ENCODE measurements at regions not wholly inside any gene's neighbourhood (a gene's known extent, or its start where the extent isn't known, plus 50 kb on each side); places are given as distances from the start of the nearest gene placed in this dataset.
A peak's percentile ranks its signal among the peaks of the same experiment; 100 is the strongest.

DNA sequence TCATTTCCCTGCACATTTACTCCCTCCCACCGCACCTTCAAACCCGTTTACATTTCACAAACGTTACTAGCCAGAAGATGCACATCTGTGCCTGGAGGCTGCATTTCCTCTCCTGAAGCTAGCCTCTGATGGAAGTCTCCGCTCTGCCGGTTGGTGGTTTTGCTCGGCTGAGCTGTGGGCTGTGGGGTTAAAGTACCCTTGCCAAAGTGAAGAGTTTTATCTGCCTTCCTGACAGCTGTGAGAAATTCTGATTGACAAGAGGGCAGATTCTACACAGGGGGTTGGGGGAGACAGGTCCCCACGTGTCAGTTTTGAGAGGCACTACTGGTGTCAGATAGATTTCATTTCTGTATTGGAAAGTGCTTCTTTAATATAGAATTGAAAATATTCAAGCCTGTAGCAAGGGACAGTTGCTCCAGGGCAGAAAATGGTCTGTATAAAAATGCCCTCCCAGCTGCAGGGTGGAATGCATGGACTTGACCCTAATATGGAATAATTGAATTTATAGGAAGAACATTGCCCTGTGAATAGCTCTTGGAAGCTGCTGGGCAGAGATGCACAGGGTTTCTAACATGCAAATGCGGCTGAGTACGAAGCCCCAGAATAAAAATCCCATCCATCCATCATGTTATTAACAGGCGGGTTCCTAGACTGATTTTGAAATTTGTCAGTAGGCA lies 201.1 kb upstream of the RGMA start:
- Histone ChIP-seq H3K36me3 (no peaks in the 10 kb centered on the region), H3K4me3 (no peak overlapping the region), H3K4me1 (no peaks in the 10 kb centered on the region), H3K9me3 (no peaks in the 10 kb centered on the region), H3K27me3 (no peaks in the 10 kb centered on the region), H3K27ac (no peak overlapping the region)
- DNase-seq: no peak
- no peak for TF ChIP-seq POLR2A (IDR thresholded peaks at IDR 0.05)

DNA sequence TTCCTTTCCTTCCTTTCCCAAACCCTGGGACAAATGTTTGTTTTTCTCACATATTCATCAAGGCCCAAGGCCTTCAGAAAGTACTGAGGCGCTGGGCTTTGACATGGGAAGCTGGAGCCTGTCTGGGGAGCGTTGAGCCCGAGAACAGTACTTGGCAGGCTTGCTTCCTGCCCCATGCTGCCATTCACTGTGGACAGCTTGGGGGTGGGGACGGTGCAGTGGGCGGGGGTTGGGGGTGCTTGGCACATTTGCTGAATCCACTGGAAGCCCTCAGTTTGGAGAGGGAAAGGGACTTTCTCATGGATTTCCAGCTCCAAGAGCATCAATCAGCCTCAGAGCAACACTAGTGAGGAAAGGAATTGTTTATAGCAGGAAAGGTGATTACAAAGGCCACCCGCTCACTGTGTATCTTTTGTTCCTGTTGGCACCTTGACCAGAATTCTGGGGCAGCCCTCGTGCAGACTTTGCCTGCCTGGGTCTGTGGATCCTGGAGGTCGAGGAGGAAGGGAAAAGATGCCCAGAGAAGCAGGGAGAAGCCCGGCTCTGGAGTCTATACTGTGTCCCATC lies 199.8 kb upstream of the RGMA start:
- Histone ChIP-seq H3K4me1 (no peaks in the 10 kb centered on the region), H3K36me3 (no peaks in the 10 kb centered on the region), H3K27me3 (no peaks in the 10 kb centered on the region), H3K27ac (no peak overlapping the region), H3K9me3 (no peaks in the 10 kb centered on the region), H3K4me3 (no peak overlapping the region)
- DNase-seq: no peak
- TF ChIP-seq, protein P1, sequence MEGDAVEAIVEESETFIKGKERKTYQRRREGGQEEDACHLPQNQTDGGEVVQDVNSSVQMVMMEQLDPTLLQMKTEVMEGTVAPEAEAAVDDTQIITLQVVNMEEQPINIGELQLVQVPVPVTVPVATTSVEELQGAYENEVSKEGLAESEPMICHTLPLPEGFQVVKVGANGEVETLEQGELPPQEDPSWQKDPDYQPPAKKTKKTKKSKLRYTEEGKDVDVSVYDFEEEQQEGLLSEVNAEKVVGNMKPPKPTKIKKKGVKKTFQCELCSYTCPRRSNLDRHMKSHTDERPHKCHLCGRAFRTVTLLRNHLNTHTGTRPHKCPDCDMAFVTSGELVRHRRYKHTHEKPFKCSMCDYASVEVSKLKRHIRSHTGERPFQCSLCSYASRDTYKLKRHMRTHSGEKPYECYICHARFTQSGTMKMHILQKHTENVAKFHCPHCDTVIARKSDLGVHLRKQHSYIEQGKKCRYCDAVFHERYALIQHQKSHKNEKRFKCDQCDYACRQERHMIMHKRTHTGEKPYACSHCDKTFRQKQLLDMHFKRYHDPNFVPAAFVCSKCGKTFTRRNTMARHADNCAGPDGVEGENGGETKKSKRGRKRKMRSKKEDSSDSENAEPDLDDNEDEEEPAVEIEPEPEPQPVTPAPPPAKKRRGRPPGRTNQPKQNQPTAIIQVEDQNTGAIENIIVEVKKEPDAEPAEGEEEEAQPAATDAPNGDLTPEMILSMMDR (IDR thresholded peaks at IDR 0.05): no peak
- TF ChIP-seq POLR2A (IDR thresholded peaks at IDR 0.05): no peak

DNA sequence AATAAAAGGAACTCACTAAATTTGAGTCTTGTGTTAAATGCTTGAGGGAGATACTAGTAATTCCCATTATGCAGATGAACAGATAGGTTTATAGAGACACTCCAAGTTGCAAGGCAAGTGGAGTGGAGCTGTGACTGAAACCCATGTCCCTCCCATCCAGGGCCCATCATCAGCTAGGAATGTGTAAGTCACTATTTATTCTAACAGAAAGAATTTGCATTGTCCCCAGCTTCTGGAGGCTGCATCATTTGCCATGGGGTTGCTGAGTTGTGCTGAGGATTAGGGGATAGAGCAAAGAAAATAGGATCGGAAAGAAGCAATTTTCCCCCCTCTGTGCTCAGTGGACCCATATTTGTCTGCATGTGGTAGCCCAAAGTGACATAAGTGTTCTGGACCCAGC lies 197.4 kb upstream of the RGMA start:
- Histone ChIP-seq H3K36me3 (no peaks in the 10 kb centered on the region), H3K4me3 (no peak overlapping the region), H3K27ac (no peak overlapping the region), H3K27me3 (no peaks in the 10 kb centered on the region), H3K4me1 (no peaks in the 10 kb centered on the region), H3K9me3 (no peaks in the 10 kb centered on the region)
- TF ChIP-seq, protein P1 (IDR thresholded peaks at IDR 0.05): no peak
- TF ChIP-seq POLR2A (IDR thresholded peaks at IDR 0.05): no peak
- no peak for DNase-seq

DNA sequence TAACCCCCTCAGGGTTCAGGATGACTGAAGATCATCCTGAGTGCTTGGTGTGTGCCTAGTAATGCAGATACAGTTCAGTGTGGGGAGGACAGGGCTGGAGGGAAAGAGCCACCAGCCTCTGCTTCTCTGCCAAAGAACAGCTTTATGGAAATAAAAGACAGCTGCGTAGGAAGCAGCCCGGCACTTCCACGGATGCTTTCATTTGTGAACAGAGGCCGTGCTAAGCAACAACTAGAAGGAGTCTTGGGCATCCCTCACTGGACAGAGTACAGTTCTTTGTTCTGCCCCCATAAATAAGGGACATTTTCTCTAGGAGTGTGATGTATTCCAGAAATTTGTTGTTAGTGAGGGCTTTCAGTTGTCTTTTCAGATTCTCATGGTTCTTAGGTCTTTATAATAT lies 194.8 kb upstream of the RGMA start:
- H3K9me3 ChIP-seq: no peaks in the 10 kb centered on the region
- no peaks in the 10 kb centered on the region for H3K4me1 ChIP-seq
- H3K4me3 ChIP-seq: no peak overlapping the region
- TF ChIP-seq POLR2A (IDR thresholded peaks at IDR 0.05): no peak
- TF ChIP-seq, protein P1 (IDR thresholded peaks at IDR 0.05): no peak
- no peak for DNase-seq
- H3K27ac ChIP-seq: no peak overlapping the region
- no peaks in the 10 kb centered on the region for H3K36me3 ChIP-seq
- H3K27me3 ChIP-seq: no peaks in the 10 kb centered on the region

DNA sequence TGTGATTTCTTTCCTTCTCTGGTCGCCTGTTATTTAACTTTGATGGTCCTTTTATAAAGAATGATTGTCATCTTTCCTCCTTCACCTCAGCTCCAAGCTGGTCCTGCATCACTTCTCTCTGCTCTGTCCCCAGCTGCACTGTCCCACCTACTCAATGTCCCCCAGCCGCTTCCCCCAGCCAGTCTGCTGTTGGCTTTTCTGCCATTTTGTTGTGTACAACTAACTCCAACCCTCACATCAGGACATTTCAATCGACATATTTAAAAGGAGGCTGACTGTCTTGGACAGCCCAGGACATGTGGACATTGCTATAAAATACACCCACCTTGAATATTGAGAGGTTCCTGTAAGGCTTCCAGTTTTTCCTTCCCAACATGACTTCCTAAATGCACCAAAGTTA lies 193.8 kb upstream of the RGMA start:
- H3K36me3 ChIP-seq: no peaks in the 10 kb centered on the region
- no peaks in the 10 kb centered on the region for H3K4me1 ChIP-seq
- TF ChIP-seq, protein P1 (IDR thresholded peaks at IDR 0.05): no peak
- no peak for TF ChIP-seq POLR2A (IDR thresholded peaks at IDR 0.05)

DNA sequence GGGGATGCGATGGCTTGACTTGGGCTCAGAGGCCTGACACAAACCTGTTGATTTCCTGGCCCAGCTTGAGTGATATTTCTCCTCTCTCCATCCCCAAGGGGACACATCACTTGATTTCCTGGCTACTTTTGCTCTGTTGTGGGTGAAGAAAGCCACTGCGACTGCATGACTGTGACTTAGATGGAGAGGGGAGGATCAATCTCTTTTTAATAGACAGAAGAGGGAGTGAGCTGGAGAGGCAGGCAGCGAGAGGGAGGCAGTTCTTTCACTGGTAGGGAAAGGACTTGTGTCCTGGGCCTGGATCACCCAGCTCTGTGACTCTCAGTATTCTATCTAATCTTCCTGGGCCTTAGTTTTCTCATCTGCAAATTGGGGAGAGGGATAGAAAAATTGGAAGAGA lies 189.8 kb upstream of the RGMA start:
- H3K9me3 ChIP-seq: no peaks in the 10 kb centered on the region
- H3K4me3 ChIP-seq: no peak overlapping the region
- TF ChIP-seq POLR2A (IDR thresholded peaks at IDR 0.05): no peak
- TF ChIP-seq, protein P1 (IDR thresholded peaks at IDR 0.05): no peak
- H3K27me3 ChIP-seq: no peaks in the 10 kb centered on the region
- H3K4me1 ChIP-seq: no peaks in the 10 kb centered on the region
- H3K36me3 ChIP-seq: no peaks in the 10 kb centered on the region
- peak in 1 of 3 donors; percentile 6 for DNase-seq
- no peak overlapping the region for H3K27ac ChIP-seq

More for the DNA sequence above, 193.8 kb upstream of the RGMA start:
- no peak for DNase-seq
- no peak overlapping the region for H3K27ac ChIP-seq
- H3K27me3 ChIP-seq: no peaks in the 10 kb centered on the region
- H3K4me3 ChIP-seq: no peak overlapping the region
- H3K9me3 ChIP-seq: no peaks in the 10 kb centered on the region
